ENCODE measurements at regions not wholly inside any gene's neighbourhood (a gene's known extent, or its start where the extent isn't known, plus 50 kb on each side); places are given as distances from the start of the nearest gene placed in this dataset.

GRCh38 chr9:81150016-81150625 lies 539.2 kb downstream of the TLE1 start:
- TF ChIP-seq, protein P1, sequence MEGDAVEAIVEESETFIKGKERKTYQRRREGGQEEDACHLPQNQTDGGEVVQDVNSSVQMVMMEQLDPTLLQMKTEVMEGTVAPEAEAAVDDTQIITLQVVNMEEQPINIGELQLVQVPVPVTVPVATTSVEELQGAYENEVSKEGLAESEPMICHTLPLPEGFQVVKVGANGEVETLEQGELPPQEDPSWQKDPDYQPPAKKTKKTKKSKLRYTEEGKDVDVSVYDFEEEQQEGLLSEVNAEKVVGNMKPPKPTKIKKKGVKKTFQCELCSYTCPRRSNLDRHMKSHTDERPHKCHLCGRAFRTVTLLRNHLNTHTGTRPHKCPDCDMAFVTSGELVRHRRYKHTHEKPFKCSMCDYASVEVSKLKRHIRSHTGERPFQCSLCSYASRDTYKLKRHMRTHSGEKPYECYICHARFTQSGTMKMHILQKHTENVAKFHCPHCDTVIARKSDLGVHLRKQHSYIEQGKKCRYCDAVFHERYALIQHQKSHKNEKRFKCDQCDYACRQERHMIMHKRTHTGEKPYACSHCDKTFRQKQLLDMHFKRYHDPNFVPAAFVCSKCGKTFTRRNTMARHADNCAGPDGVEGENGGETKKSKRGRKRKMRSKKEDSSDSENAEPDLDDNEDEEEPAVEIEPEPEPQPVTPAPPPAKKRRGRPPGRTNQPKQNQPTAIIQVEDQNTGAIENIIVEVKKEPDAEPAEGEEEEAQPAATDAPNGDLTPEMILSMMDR (IDR thresholded peaks at IDR 0.05; ENCODE audit: control insufficient read depth, extremely low read depth, insufficient read depth) = no peak
- no peak overlapping the region for H3K4me3 ChIP-seq (ENCODE audit: low read depth, low read length)
- peak; percentile 80 for DNase-seq (ENCODE audit: low read depth)

DNA sequence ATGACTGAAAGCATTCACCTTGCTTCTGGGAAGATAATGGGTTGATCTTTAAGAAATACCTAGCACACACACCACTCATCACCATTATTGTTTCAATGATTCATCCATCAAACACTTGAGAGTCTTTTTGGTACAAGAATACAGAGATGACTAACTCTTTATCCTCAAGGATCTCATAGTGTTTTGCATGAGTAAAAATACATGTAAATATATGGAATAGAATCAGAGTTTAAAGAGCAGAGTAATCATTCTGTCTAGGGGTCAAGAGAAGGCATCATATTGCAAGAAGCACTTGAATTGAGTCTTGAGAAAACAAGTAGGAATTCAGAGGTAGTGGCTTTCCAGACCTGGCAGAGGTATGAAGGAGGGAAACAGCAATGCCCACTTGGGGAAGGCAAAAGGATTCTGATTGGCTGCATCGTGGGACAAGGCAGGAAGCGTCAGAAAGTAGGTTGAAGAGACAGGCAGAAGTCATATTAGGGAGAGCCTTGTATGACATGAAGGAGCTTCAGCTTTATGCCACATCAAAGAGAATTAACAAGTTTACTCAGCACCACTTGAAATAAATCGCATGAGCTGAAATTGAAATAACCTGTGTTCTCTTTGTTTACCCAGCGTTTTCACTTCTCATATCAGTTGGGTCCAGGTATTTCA lies 542.5 kb downstream of the TLE1 start:
- TF ChIP-seq, protein P1 (IDR thresholded peaks at IDR 0.05; ENCODE audit: control insufficient read depth, extremely low read depth, insufficient read depth) = no peak
- H3K4me3 ChIP-seq (ENCODE audit: low read depth, low read length) = no peak overlapping the region
- DNase-seq (ENCODE audit: low read depth) = no peak

GRCh38 chr9:81146241-81146640 lies 543.1 kb downstream of the TLE1 start:
- DNase-seq (ENCODE audit: low read depth) = peak; percentile 28
- H3K4me3 ChIP-seq (ENCODE audit: low read depth, low read length) = no peak overlapping the region
- TF ChIP-seq, protein P1 (IDR thresholded peaks at IDR 0.05; ENCODE audit: control insufficient read depth, extremely low read depth, insufficient read depth) = no peak

- H3K4me3 ChIP-seq (ENCODE audit: low read depth, low read length) = no peak overlapping the region
- no peak for DNase-seq (ENCODE audit: low read depth)
- TF ChIP-seq, protein P1 (IDR thresholded peaks at IDR 0.05; ENCODE audit: control insufficient read depth, extremely low read depth, insufficient read depth) = no peak
Measured at GRCh38 chr9:81145331-81145963, 543.9 kb downstream of the TLE1 start.

GRCh38 chr9:81141961-81142360 lies 547.4 kb downstream of the TLE1 start:
- DNase-seq (ENCODE audit: low read depth) = no peak
- TF ChIP-seq, protein P1 (IDR thresholded peaks at IDR 0.05; ENCODE audit: control insufficient read depth, extremely low read depth, insufficient read depth) = no peak

DNA sequence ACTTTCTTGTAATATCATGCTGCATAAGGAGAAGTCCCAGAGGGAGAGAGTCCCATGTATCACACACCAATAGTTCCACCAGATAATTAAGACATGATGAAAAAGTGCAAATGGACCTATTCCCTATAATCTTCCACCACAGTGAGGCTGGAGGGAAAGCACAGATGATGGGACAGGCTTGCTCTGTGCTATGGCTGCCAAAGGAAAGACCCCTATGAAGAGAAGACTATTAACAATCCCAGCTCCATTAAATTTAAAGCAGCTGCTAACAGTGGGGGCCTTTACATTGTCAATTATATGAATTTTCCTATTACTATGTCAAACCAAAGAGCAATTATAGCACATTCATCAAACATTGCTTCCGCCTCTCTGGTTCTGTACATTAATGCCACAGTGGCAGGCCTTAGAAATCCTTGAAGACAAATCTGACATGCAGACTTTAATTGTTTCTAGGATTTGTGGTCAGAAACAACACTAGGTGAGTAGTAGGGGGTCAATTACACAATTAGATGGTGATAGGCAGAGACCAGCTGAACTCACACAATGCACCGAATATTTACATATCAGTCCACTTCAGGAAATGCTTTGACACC lies 551.3 kb downstream of the TLE1 start:
- H3K4me3 ChIP-seq (ENCODE audit: low read depth, low read length) = no peak overlapping the region
- DNase-seq (ENCODE audit: low read depth) = no peak
- TF ChIP-seq, protein P1 (IDR thresholded peaks at IDR 0.05; ENCODE audit: control insufficient read depth, extremely low read depth, insufficient read depth) = no peak

More at GRCh38 chr9:81141961-81142360, 547.4 kb downstream of the TLE1 start:
- no peak overlapping the region for H3K4me3 ChIP-seq (ENCODE audit: low read depth, low read length)
